Ishikawa (cell line): ENCODE measurements at regions not wholly inside any gene's neighbourhood (a gene's known extent, or its start where the extent isn't known, plus 50 kb on each side); places are given as distances from the start of the nearest gene placed in this dataset.

Experiments used
- CEBPB ChIP-seq: IDR thresholded peaks from 2 replicates; pipeline ENCODE4 v1.6.1; 2012
- CREB1 ChIP-seq: IDR thresholded peaks from 2 replicates; pipeline ENCODE4 v1.6.1; 2012; ENCODE audit warnings: low read depth
- EGR1 ChIP-seq: IDR thresholded peaks from 2 replicates; pipeline ENCODE4 v1.6.1; 2012
- EP300 ChIP-seq: IDR thresholded peaks from 2 replicates; pipeline ENCODE4 v1.6.1; 2012; ENCODE audit warnings: borderline replicate concordance
- FOXM1 ChIP-seq: IDR thresholded peaks from 2 replicates; pipeline ENCODE4 v1.6.1; 2012; ENCODE audit warnings: low read depth, borderline replicate concordance
- MAX ChIP-seq: IDR thresholded peaks from 2 replicates; pipeline ENCODE4 v1.6.1; 2012
- NFIC ChIP-seq: IDR thresholded peaks from 2 replicates; pipeline ENCODE4 v1.6.1; 2012
- RAD21 ChIP-seq: IDR thresholded peaks from 2 replicates; pipeline ENCODE4 v1.6.1; 2012; ENCODE audit warnings: low read depth
- REST ChIP-seq: IDR thresholded peaks from 2 replicates; pipeline ENCODE4 v1.6.1; 2012; ENCODE audit warnings: low read depth, mild to moderate bottlenecking
- TAF1 ChIP-seq: IDR thresholded peaks from 2 replicates; pipeline ENCODE4 v1.6.1; 2012; ENCODE audit warnings: low read depth, mild to moderate bottlenecking
- TCF12 ChIP-seq: IDR thresholded peaks from 2 replicates; pipeline ENCODE4 v1.6.1; 2012; ENCODE audit warnings: low read depth
- TEAD4 ChIP-seq: IDR thresholded peaks from 2 replicates; pipeline ENCODE4 v1.6.1; 2012
- USF1 ChIP-seq: IDR thresholded peaks from 2 replicates; pipeline ENCODE4 v1.6.1; 2012
- YY1 ChIP-seq: IDR thresholded peaks from 2 replicates; pipeline ENCODE4 v1.6.1; 2012; ENCODE audit warnings: low read depth
- ZBTB7A ChIP-seq: IDR thresholded peaks from 2 replicates; pipeline ENCODE4 v1.6.1; 2012; ENCODE audit warnings: low read depth

GRCh38 chr20:39716796-39717341 is 754.7 kb downstream of the DHX35 start:
- no peak for TF ChIP-seq NFIC
- no peak for TF ChIP-seq REST
- no peak for TF ChIP-seq RAD21
- no peak for TF ChIP-seq TCF12
- TF ChIP-seq YY1, result no peak
- TF ChIP-seq FOXM1, result no peak
- TF ChIP-seq ZBTB7A, result no peak
- no peak for TF ChIP-seq TAF1
- no peak for TF ChIP-seq TEAD4
- no peak for TF ChIP-seq USF1
- no peak for TF ChIP-seq EP300
- TF ChIP-seq MAX, result no peak
- no peak for TF ChIP-seq CREB1
- no peak for TF ChIP-seq EGR1
- TF ChIP-seq CEBPB, result no peak

- no peak for TF ChIP-seq TCF12
- TF ChIP-seq FOXM1, result no peak
- TF ChIP-seq CREB1, result no peak
- TF ChIP-seq RAD21, result no peak
- TF ChIP-seq MAX, result no peak
- TF ChIP-seq EGR1, result no peak
- no peak for TF ChIP-seq EP300
- TF ChIP-seq TEAD4, result no peak
- TF ChIP-seq REST, result no peak
- TF ChIP-seq CEBPB, result no peak
- no peak for TF ChIP-seq USF1
- no peak for TF ChIP-seq NFIC
- no peak for TF ChIP-seq YY1
- no peak for TF ChIP-seq ZBTB7A
- TF ChIP-seq TAF1, result no peak
Measured at GRCh38 chr20:39713076-39713840, 751.1 kb downstream of the DHX35 start.

GRCh38 chr20:39706184-39706663 is 744.1 kb downstream of the DHX35 start:
- TF ChIP-seq USF1 (no peak), CREB1 (no peak), YY1 (no peak), TEAD4 (no peak), RAD21 (no peak), TCF12 (no peak)

- TF ChIP-seq TAF1 (no peak), FOXM1 (no peak), TEAD4 (no peak), YY1 (no peak), RAD21 (no peak), EGR1 (no peak), TCF12 (no peak)
Measured at GRCh38 chr20:39705032-39705431, 742.9 kb downstream of the DHX35 start.

GRCh38 chr20:39702701-39703349 is 740.7 kb downstream of the DHX35 start:
- TF ChIP-seq EP300 (no peak), CREB1 (no peak), USF1 (no peak), YY1 (no peak), ZBTB7A (no peak), NFIC (no peak), RAD21 (no peak), REST (no peak), EGR1 (no peak), MAX (no peak), FOXM1 (no peak), TCF12 (no peak), CEBPB (no peak), TAF1 (no peak), TEAD4 (no peak)
